HG03039 (cell line): ENCODE measurements at regions not wholly inside any gene's neighbourhood (a gene's known extent, or its start where the extent isn't known, plus 50 kb on each side); places are given as distances from the start of the nearest gene placed in this dataset.
"Not testable (repeated sequence)": the region's sequence is repeated elsewhere in the genome, so short reads cannot be mapped to it uniquely, and the experiment has no call there.

ENCODE experiments used
- ATAC-seq: cut with Tn5 transposase; IDR thresholded peaks from one replicate; pipeline ENCODE4 v1.9.1; 2021; ENCODE audit warnings: mild to moderate bottlenecking, moderate library complexity; ENCODE audit not compliant: unreplicated experiment

DNA sequence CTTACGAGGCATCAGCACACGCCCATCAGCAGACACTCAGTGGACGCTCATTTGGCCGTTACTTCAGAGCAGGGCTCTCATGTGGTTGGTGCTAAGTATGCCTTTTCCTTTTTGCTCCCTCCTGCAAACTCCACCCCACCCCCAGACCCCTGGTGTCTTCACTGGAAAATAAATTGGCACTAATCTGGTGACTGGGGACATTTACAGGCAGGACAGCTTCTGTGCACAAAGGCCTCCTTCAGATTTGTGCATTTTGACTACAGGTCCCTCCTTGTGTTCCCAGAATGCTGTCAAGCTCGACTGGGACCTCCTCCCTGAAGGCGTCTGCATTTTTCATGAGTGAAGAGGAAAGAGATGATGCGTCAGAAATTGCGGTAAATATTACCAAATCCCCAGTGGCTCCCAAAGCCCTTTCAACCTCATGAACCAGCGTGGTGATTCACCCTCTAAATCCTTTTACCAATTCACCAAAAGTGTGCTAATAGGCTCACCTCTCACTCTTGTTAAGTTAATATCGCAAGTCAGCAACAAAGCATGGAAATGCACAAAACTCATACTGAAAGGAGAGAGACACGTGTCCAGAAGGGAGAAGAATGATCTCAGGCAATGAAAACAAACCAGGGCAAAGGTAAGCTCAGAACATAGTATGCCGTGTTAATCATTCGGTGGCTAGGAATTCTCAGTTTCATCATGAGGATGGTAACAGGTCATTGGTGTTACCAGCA, 119.0 kb downstream of the NKX6-1 start:
- ATAC-seq: no peak

DNA sequence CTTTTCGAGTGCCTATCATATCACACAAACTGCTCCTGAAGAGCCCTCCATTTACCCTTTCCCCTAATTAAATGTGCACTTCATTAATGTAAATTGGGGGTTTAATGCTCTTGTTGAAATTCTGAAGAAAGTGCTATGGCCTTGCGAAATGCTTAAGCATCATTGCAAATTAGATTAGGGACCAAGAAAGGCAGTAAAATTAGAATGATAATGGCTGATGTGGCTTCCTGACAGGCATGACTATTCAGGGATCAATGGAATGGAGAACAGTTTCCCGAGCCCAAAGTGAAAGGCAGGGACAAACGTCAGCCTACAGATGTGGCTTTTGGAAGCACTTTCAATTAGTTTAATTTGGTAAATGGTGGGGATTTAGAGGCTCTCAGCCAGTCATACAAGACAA, 120.1 kb downstream of the NKX6-1 start:
- no peak for ATAC-seq

DNA sequence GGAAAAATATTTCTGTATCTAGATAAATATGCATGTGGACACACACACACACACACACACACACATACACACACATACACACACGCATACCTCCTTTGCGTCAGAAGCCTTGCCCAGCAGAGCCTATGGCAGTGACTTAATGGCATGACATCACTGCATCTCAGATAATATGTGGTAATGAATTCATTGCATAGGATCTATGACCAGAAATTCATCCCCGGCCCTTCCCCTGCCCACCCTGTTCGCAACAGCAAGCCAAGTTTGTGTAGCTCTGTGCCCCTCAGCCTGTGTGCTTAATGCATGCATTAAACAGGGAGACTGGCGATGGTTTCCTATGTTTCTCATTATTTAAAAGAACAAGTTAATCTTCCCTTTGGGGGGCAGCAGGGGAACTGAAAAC, 120.7 kb downstream of the NKX6-1 start:
- no peak for ATAC-seq

DNA sequence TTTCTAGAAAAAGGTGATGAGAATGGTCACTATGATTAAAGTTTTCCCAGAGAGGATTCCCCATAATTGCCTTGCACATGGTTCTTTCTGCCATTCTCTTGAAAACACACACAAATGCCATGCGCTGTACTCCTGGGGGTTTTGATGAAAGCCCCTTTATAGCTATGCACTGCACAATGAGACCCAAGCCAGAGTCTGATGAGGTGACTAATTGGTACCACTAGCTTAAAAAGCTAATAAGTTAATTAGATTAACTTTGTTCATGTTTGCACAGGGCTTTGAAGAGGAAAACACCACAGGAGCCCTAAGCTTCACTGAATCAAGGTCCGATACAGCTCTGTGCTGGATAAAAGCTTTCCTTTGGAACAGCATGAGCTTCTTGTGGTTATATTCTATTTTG, 132.2 kb downstream of the NKX6-1 start:
- no peak for ATAC-seq

DNA sequence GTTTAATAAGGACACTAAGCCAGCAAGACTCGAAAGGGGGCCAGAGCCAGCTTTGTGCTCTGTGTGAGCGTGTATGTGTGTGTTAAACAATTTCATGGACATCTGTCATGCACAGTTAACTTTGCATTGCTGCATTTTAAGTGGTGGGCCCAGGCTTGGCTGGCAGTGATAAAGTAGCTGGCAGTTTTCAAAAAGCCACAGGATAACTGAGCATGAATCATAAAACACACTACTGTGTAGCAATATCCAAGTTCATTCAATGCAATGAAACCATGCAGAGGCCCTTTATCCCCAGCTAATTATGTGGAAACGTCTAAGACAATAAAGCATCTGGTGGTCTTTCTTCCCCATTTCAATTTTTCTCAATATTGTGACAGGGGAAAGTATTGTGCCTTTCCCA, 132.9 kb downstream of the NKX6-1 start:
- no peak for ATAC-seq

DNA sequence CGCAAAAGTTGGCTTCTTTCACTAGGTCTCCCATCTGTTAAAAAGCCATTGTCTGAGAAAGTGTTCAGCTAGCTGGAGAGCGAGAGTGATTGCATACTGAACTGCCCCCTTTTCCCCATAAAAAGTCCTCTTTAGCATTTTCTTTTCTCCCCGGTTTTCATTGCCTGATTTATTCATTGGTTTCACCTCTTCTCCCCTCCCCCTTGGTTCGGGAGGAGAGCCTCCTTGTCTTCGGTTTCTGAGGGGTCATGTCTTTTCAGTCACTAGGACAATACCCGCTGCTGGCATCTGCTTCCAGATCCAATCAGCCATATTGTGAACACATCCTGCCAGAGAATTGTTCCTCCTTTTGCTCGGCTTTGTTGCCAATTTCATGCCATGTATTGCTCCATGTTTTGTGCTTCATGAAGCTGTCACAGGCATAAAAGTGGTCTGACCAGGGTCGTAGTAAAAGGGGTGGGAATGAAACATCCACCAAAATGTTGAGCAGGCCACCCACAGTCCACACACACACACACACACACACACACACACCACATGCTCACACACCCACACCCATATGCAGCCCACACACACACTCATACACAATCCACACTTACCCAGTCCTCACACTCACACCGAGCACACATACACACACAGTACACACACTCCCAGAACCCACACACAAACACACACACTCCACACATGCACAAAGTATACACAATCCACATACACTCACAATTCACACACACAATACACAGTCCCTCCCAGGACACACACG, 136.0 kb downstream of the NKX6-1 start:
- ATAC-seq: no peak

DNA sequence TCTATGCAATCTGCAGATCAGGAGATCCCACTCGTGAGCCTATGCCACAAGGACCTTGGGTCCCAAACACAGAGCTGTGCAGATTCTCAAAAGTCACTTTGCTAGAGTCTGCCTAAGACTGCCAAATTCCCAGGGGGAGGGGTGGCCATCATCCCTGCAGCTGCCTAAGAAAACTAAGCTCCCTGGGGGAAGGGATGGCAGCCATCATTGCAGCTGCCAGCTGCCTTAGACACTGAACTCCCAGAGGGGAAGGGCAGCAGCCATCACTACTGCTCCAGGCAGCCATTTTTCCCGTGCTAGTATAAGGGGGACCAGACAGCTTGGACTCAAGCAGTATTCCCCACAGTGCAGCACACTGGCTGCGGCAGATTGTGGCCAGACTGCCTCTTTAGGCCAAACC, 156.9 kb downstream of the NKX6-1 start:
- ATAC-seq: no peak

DNA sequence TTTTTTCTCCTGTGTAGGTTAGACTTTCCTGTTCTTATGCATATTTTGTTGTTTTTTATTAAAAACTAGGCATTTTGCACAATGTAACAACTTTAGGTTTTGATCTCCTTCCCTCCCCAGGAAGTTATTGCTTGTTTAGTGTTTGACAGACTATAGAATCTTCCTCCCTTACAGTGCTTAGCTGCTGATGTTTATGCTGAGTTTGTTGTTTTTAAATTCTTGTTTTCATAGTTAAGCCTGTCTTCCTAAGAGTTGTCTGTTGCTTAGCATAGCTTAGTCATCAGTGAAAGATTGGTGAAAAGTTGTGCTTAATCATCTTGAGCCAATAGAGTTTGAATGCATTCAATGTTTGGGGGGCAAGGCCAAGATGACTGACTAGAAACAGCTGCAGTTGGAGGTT, 157.5 kb downstream of the NKX6-1 start:
- ATAC-seq: no peak

DNA sequence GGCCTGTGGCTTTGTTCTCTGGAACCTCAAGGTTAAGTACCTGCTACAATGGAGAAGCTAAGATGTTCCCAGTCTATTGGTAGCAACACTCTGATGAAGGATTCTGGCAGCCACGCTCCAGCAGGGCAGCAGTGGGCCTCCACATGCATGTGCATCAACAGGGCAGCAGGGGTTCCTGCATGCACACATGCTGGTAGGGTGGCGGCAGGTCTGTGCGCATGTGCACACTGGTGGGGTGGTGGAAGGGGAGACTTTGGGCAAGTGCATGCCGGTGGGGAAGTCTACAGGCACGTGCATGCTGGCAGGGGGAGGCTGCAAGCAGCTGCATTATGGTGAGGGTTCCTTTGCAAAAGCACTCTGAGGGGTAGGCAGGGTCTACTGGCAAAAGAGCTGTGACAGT, 160.7 kb downstream of the NKX6-1 start:
- no peak for ATAC-seq

DNA sequence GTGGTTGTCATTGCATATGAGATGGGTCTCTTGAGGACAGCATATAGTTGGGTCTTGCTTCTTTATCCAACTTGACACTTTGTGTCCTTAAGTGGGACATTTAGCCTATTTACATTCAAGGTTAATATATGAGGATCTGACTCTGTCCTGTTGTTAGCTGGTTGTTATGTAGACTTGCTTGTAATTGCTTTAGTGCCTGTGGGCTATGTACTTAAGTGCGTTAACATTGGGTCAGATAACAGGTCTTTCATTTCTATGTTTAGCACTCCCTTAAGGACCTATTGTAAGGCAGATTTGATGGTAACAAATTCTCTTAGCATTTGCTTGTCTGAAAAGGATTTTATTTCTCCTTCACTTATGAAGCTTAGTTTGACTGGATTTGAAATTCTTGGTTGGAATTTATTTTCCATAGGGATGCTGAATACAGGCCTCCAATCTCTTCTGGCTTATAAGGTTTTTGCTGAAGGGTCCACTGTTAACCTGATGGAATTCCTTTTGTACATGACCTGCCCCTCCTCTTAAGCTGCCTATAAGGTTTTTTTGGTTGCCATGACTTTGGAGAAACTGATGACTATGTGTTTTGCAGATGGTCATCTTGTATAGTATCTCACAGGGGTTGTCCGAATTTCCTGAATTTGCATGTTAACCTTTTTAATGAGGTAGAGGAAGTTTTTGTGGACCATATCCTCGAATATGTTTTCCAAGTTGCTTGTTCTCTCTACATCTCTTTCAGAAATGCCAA, 162.0 kb downstream of the NKX6-1 start:
- ATAC-seq: no peak

DNA sequence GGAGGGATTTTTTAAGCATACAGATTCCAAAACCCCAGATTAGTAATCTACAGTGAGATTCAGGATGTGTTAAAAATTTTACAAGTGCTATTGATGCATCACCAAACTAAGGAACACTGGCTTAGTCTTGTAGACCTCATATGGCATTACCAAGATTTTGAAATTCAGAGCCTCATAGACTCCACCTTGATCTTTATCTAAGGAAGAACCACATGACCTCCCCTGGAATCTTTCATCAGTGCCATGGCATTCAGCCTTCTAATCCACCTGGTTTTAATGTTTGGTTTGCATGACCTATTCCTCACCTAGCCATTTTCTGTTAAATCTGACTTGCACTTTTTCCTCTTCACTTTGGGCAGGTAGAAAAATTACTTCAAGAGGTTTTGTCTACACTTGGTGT, 171.6 kb downstream of the NKX6-1 start:
- no peak for ATAC-seq

DNA sequence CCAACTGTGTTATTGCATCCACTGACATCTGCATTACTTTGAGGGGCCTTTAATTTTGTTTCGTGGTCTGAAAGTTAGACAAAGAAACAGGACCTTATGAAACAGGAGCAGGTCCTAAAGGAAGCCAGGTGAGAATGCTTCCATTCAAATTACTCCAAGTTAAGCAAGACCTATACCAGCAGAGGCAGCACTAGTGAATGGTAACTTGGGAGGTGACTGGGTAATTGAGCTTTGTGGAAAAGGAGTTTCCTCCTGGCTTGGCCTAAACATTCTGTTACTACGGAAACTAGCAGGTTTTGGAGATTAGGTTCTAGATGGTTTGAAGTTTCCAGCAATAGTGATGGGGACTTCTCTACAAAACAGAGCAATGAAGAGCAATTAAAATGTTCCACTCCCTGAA, 173.5 kb downstream of the NKX6-1 start:
- no peak for ATAC-seq

DNA sequence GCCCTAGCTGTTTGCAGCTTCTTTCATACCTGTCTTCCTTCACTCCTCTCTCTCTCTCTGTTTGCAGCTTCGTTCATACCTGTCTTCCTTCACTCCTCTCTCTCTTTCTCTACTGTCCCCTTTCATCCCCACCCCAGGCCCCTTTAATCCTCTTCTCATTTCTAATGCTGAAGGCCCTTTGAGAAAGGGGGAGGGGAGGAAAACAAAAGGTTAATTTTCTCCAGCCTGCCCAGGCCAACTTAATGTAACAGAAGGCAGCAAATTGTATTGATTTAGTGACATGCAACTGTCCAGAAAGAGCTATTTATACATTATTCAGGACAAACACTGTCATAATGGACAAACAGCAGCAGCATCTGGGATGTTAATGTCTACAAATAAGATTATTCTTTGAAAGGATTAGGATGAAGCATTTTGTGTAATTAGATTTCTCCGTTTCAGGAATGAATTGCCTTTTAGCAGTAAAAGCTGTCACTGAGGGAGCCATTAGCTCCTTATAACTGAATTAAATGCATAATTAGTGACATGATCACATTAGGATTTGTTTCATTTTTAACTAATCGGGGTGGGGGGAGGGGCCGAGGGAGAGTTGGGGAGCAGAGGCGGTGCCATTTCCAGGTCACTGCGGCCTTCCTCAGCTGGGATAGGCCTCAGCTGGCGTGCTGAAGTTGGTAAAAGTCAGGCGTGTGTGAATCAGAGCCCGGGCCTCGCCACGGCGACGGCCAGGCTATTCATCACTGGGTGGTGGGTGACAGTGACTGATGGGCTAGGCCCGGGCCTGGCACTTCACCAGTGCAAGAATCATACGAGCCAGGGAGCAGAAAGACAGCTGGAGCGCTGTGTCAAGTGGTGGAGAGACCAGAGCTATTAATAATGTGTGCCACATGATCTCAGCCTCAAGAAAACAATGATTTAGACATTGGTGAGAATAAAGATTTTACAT, 174.5 kb downstream of the NKX6-1 start:
- ATAC-seq: no peak

DNA sequence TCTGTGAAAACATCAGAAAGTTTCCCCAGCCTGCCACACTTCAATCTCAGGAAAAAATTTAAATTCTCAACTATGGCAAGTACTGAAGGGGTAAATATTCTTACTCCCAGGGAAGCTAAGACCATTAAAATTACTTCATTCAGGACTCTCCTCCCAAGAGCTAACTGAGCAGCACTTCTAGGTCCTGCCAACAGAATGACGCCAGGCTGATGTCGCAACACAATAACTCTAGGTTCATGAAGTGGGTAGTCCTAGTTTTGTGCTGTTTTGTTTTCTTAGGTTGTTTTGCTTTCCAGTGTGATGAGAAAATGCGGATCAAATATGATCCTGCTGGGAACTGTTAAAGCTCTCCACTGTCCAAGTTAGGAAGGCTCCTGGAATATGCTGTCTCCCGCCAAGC, 180.0 kb downstream of the NKX6-1 start:
- no peak for ATAC-seq

DNA sequence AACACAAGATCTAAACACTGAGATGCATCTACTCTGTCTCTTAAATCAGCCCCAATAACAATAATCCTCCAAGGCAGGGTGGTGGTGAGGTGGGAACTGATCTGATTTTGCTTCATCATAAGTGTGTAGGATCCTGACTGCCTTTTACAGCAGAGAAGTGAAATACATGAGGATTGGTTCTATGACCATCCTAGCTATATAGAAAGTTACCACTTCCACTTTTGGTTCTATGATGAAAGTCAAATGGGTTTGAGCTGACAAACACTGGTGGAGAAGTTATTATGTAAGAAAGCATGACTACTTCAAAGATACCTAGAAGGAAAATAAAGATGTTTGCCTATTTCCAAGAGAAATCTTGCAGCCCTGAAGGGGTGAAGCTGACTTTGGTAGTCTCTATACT, 181.6 kb downstream of the NKX6-1 start:
- no peak for ATAC-seq

DNA sequence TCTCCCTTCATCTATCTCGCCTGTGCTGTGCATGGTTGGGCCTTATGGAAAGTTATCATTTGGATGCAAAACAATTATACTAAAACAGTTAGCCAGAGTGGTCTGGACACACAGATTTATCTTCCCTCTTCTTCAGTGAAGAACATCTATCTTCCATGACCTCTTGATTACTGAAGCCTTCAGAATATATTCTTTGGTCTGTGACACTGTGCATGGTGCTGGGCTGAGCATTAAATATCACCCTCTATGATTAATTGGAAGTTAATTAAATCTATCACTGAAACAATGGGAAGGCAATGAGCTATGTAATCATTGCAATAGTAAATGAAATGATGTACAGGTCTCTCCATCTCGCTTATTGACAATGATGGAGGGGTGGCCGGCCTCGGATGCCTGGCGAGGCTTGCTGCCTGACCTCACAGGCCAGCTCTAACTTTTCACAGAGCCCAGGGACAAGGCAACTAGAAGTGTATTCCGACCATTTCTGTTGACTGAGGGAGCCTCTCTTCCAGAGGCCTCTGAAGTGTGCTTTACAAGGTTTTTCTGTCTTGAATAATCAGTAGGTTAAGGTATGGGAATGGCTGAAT, 186.6 kb downstream of the NKX6-1 start:
- ATAC-seq: no peak

DNA sequence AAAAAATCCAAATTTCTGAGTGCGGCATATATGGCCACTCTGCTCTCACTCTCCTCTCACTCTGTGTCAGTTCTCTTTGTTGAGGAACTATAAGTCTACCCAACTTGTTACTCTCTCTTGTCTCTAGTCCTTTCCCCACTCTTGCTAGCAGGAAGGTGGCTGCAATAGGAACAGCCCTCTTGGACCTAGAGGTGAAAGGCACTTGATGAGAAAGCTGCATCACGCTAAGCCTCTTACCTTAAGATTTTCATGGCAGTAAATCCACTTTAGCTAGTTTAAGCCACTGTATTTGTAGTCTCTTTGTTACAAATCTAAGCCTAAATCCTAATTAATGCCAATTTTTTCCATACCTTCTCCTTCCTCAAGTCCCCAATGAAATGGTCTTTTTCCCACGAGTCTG, 189.9 kb downstream of the NKX6-1 start:
- ATAC-seq: no peak

DNA sequence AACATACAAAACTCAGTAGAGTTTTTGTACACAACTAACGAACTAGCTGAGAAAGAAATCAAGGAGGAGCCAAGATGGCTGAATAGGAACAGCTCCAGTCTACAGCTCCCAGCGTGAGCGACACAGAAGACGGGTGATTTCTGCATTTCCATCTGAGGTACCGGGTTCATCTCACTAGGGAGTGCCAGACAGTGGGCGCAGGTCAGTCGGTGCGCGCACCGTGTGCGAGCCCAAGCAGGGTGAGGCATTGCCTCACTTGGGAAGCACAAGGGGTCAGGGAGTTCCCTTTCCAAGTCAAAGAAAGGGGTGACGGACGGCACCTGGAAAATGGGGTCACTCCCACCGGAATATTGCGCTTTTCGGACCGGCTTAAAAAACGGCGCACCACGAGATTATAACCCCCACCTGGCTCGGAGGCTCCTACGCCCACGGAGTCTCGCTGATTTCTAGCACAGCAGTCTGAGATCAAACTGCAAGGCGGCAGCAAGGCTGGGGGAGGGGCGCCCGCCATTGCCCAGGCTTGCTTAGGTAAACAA, 200.3 kb downstream of the NKX6-1 start:
- not testable (repeated sequence) for ATAC-seq

DNA sequence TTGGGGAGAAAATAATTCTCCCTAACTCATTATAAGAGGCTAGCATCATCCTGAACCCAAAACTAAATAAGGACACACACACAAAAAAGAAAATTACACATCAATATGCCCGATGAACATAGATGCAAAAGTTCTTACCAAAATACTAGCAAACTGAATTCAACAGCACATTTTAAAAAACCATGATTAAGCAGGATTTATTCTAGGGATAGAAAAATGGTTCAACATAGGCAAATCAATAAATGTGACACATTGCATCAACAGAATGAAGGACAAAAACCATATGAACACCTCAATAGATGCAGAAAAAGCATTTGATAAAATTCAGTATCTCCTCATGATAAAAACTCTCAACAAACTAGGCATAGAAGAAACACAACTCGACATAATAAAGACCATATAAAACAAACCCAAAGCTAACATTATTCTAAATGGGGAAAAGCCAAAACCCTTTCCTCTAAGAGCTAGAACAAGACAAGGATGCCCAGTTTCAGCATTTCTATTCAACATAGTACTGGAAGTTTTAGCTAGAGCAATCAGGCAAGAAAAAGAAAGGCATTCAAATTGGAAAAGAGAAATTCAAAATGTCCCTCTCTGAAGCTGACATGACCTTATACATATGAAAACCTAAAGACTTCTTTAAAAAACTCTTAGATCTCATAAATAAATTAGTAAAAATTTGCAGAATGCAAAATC, 200.9 kb downstream of the NKX6-1 start:
- ATAC-seq: no peak

DNA sequence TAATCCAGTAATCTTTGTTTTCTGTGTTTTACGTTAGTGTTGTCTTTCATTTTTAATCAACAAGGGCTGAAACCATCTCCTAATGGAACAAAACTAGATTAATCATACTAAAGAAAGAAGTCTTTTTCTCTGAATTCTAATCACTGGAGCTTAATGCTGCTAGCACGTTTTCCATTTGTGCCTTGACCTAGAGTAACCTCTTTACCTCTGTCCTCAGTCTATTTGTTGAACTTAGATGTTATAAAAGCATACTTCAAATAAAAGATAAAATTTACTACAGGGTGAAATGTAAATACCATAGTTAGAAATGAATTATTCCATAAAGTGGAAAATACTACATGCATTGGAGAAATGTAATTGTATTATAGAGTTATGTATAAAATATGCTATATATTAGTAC, 207.1 kb downstream of the NKX6-1 start:
- ATAC-seq: no peak
